GM23338 (cell line): ENCODE measurements at regions not wholly inside any gene's neighbourhood (a gene's known extent, or its start where the extent isn't known, plus 50 kb on each side); places are given as distances from the start of the nearest gene placed in this dataset.

ENCODE experiments used
- ATAC-seq: fragments of 200-7000 bp; cut with Tn5 transposase; 3 replicates; pipeline ENCODE4 v1.9.1; 2020
- DNase-seq: peaks from one replicate; pipeline ENCODE4 v3.0.0-alpha.2; 2015; ENCODE audit warnings: low spot score
- H2AFZ ChIP-seq: fragments of 200-600 bp; sonication (generic); 2 replicates; pipeline ENCODE4 v1.8.0; 2016; ENCODE audit warnings: antibody characterized with exemption, mild to moderate bottlenecking, moderate library complexity
- H3F3A ChIP-seq: fragments of 200-600 bp; sonication (generic); replicated peaks from 2 replicates; pipeline ENCODE4 v1.8.0; 2017; ENCODE audit warnings: antibody characterized with exemption, mixed run types, low read depth
- H3K27ac ChIP-seq: fragments of 200-600 bp; sonication (generic); 2 replicates; pipeline ENCODE4 v1.6.1; 2016; ENCODE audit warnings: low read depth
- H3K27me3 ChIP-seq: fragments of 200-600 bp; sonication (generic); 2 replicates; pipeline ENCODE4 v1.8.0; 2016; ENCODE audit warnings: mild to moderate bottlenecking, mixed run types, moderate library complexity; ENCODE audit not compliant: insufficient read depth
- H3K36me3 ChIP-seq: fragments of 200-600 bp; sonication (generic); 2 replicates; pipeline ENCODE4 v1.8.0; 2016; ENCODE audit warnings: mild to moderate bottlenecking; ENCODE audit not compliant: insufficient read depth
- H3K4me1 ChIP-seq: fragments of 200-600 bp; sonication (generic); 2 replicates; pipeline ENCODE4 v1.8.0; 2016; ENCODE audit warnings: mild to moderate bottlenecking, moderate library complexity; ENCODE audit not compliant: insufficient read depth
- H3K4me2 ChIP-seq: fragments of 200-600 bp; sonication (generic); 2 replicates; pipeline ENCODE4 v1.7.1; 2017; ENCODE audit warnings: mixed run types
- H3K4me3 ChIP-seq: fragments of 200-600 bp; sonication (generic); 2 replicates; pipeline ENCODE4 v1.6.1; 2016; ENCODE audit warnings: mixed run types
- H3K79me2 ChIP-seq: fragments of 200-600 bp; sonication (generic); replicated peaks from 2 replicates; pipeline ENCODE4 v1.8.0; 2017; ENCODE audit warnings: mild to moderate bottlenecking; ENCODE audit not compliant: insufficient read depth
- H3K9me2 ChIP-seq: fragments of 200-600 bp; sonication (generic); 2 replicates; pipeline ENCODE4 v1.8.0; 2017; ENCODE audit not compliant: insufficient read depth
- H4K20me1 ChIP-seq: fragments of 200-600 bp; sonication (generic); replicated peaks from 2 replicates; pipeline ENCODE4 v1.8.0; 2017; ENCODE audit warnings: mild to moderate bottlenecking; ENCODE audit not compliant: insufficient read depth
- H3K27ac Mint-ChIP-seq: 2 replicates; pipeline ENCODE4 v1.8.0; 2020; ENCODE audit warnings: inconsistent platforms, mild to moderate bottlenecking, moderate library complexity, mixed read lengths
- H3K27me3 Mint-ChIP-seq: 3 replicates; pipeline ENCODE4 v1.8.0; 2022; ENCODE audit warnings: low read depth, mild to moderate bottlenecking, moderate library complexity, mixed read lengths, inconsistent platforms; ENCODE audit not compliant: insufficient read depth, poor library complexity
- H3K36me3 Mint-ChIP-seq: 3 replicates; pipeline ENCODE4 v1.8.0; 2021; ENCODE audit warnings: low read depth, mild to moderate bottlenecking, inconsistent platforms, moderate library complexity, mixed read lengths
- H3K4me1 Mint-ChIP-seq: 3 replicates; pipeline ENCODE4 v1.8.0; 2020; ENCODE audit warnings: mild to moderate bottlenecking, inconsistent platforms, mixed read lengths
- H3K4me3 Mint-ChIP-seq: 3 replicates; pipeline ENCODE4 v1.8.0; 2021; ENCODE audit warnings: moderate library complexity, mild to moderate bottlenecking, inconsistent platforms, mixed read lengths
- H3K9me3 Mint-ChIP-seq: 3 replicates; pipeline ENCODE4 v1.8.0; 2020; ENCODE audit warnings: moderate library complexity, mild to moderate bottlenecking, inconsistent platforms, mixed read lengths
- CREB1 ChIP-seq: fragments of 250-450 bp; sonication (Bioruptor Pico); IDR thresholded peaks from 2 replicates; pipeline ENCODE4 v1.5.0; 2020; ENCODE audit warnings: low read depth, mild to moderate bottlenecking, moderate library complexity
- ETS1 ChIP-seq: IDR thresholded peaks from 2 replicates; pipeline ENCODE4 v1.6.1; 2016; ENCODE audit warnings: antibody characterized with exemption
- EZH2 ChIP-seq: fragments of 200-600 bp; sonication (generic); IDR thresholded peaks from one replicate; pipeline ENCODE4 v1.8.0; 2017; ENCODE audit warnings: antibody characterized with exemption, mild to moderate bottlenecking, low read depth; ENCODE audit not compliant: unreplicated experiment
- JUNB ChIP-seq: IDR thresholded peaks from one replicate; pipeline ENCODE4 v1.6.1; 2016; ENCODE audit warnings: antibody characterized with exemption; ENCODE audit not compliant: unreplicated experiment
- POLR2AphosphoS5 ChIP-seq: IDR thresholded peaks from 2 replicates; pipeline ENCODE4 v1.6.1; 2016; ENCODE audit warnings: antibody characterized with exemption, low read depth
- REST ChIP-seq: IDR thresholded peaks from one replicate; pipeline ENCODE4 v1.6.1; 2018; ENCODE audit warnings: antibody characterized with exemption; ENCODE audit not compliant: unreplicated experiment
- STAT1 ChIP-seq: IDR thresholded peaks from one replicate; pipeline ENCODE4 v1.6.1; 2016; ENCODE audit warnings: antibody characterized with exemption; ENCODE audit not compliant: unreplicated experiment
- ZNF114 ChIP-seq: fragments of 250-450 bp; sonication (Bioruptor Pico); IDR thresholded peaks from 2 replicates; pipeline ENCODE4 v1.5.0; 2020; ENCODE audit warnings: mild to moderate bottlenecking, moderate library complexity
- ZNF331 ChIP-seq: fragments of 250-450 bp; sonication (Bioruptor Pico); IDR thresholded peaks from 2 replicates; pipeline ENCODE4 v1.5.0; 2020; ENCODE audit warnings: low read depth, mild to moderate bottlenecking, moderate library complexity
- ZNF462 ChIP-seq: fragments of 250-450 bp; sonication (Bioruptor Pico); IDR thresholded peaks from 2 replicates; pipeline ENCODE4 v1.5.0; 2020; ENCODE audit warnings: mild to moderate bottlenecking, moderate library complexity

GRCh38 chr18:30852980-30853379, 189.6 kb downstream of the DSC3 start (continued):
- no peak for TF ChIP-seq JUNB
- TF ChIP-seq CREB1 (CRISPR knock-in tag), result no peak
- no peak for TF ChIP-seq STAT1
- TF ChIP-seq ZNF462, result no peak
- no peak for TF ChIP-seq POLR2AphosphoS5
- TF ChIP-seq ZNF114 (CRISPR knock-in tag), result no peak

- H3K4me1 Mint-ChIP-seq, result no peaks in the 10 kb centered on the region
- Histone ChIP-seq H3K27ac (no peak overlapping the region), H2AFZ (no peak overlapping the region), H3K79me2 (no peaks in the 10 kb centered on the region), H3K9me2 (no peaks in the 10 kb centered on the region), H3K4me2 (no peak overlapping the region), H3K27me3 (no peaks in the 10 kb centered on the region), H3F3A (no peaks in the 10 kb centered on the region), H3K4me1 (no peaks in the 10 kb centered on the region), H3K4me3 (no peak overlapping the region), H4K20me1 (no peaks in the 10 kb centered on the region), H3K36me3 (no peaks in the 10 kb centered on the region)
- H3K27ac Mint-ChIP-seq, result no peak overlapping the region
- H3K36me3 Mint-ChIP-seq, result peaks cover 3% of the 10 kb centered on the region; the same call in 1 of the 3 replicates
- H3K27me3 Mint-ChIP-seq, result peaks cover 2% of the 10 kb centered on the region
- H3K4me3 Mint-ChIP-seq, result no peak overlapping the region
- no peak for DNase-seq
- peaks cover 15% of the 10 kb centered on the region; the same call in 2 of the 3 replicates for H3K9me3 Mint-ChIP-seq
- ATAC-seq, result no peak
- TF ChIP-seq ETS1 (no peak), REST (no peak), ZNF331 (no peak), STAT1 (no peak), EZH2 (no peak), POLR2AphosphoS5 (no peak), CREB1 (CRISPR knock-in tag) (no peak)
Measured at GRCh38 chr18:30852541-30852940, 190.0 kb downstream of the DSC3 start.
